BLaER1 treated with 17β-estradiol and CSF1 and Interleukin-3, amounts not matched to agents 10 nM and 100 nM (cell line): ENCODE measurements at regions not wholly inside any gene's neighbourhood (a gene's known extent, or its start where the extent isn't known, plus 50 kb on each side); places are given as distances from the start of the nearest gene placed in this dataset.

ENCODE experiments used
- H3K27ac ChIP-seq, 11 experiments: shearing (Covaris generic); formaldehyde crosslinking; 2 replicates each; pipeline ENCODE4 v1.8.1; 2022
- H3K27me3 ChIP-seq, 11 experiments: shearing (Covaris generic); formaldehyde crosslinking; 2 replicates each; pipeline ENCODE4 v1.8.1; 2022
- H3K36me3 ChIP-seq, 11 experiments: shearing (Covaris generic); formaldehyde crosslinking; 2 replicates each; pipeline ENCODE4 v1.8.1; 2022
- H3K4me1 ChIP-seq, 10 experiments: shearing (Covaris generic); formaldehyde crosslinking; 2 replicates each; pipeline ENCODE4 v1.8.1; 2022
- H3K4me2 ChIP-seq, 11 experiments: shearing (Covaris generic); formaldehyde crosslinking; 2 replicates each; pipeline ENCODE4 v1.8.1; 2022
- H3K4me3 ChIP-seq, 10 experiments: shearing (Covaris generic); formaldehyde crosslinking; 2 replicates each; pipeline ENCODE4 v1.8.1; 2022
- H3K9ac ChIP-seq, 11 experiments: shearing (Covaris generic); formaldehyde crosslinking; 2 replicates each; pipeline ENCODE4 v1.8.1; 2022
- H3K9me3 ChIP-seq, 11 experiments: shearing (Covaris generic); formaldehyde crosslinking; replicated peaks in 1 of 11; 2 replicates each; pipeline ENCODE4 v1.8.1; 2022
- H4K20me1 ChIP-seq, 11 experiments: shearing (Covaris generic); formaldehyde crosslinking; 2 replicates each; pipeline ENCODE4 v1.8.1; 2022
- Cebpa-rat ChIP-seq, 11 experiments: shearing (Covaris generic); IDR thresholded peaks; 2 replicates each; pipeline ENCODE4 v1.8.1; 2022

DNA sequence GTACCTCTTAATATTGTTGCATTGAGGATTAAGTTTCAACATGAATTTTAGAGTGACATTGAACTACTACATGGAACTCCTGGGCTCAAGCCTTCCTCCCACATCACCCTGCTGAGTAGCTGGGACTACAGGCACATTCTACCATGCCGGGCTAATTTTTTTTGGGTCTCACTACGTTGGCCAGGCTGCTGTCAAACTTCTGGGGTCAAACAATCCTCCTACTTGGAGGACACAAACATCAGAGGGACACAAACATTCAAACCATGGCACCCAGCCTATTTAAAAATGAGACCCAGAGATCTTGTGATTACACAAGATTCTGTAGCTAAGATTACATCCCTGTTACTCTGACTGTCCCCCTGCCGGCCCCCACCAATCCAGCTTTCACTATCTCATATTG is 180.9 kb downstream of the KCNRG start:
- H3K27me3 ChIP-seq, result no peaks in the 10 kb centered on the region
- H3K4me2 ChIP-seq, result no peak overlapping the region

DNA sequence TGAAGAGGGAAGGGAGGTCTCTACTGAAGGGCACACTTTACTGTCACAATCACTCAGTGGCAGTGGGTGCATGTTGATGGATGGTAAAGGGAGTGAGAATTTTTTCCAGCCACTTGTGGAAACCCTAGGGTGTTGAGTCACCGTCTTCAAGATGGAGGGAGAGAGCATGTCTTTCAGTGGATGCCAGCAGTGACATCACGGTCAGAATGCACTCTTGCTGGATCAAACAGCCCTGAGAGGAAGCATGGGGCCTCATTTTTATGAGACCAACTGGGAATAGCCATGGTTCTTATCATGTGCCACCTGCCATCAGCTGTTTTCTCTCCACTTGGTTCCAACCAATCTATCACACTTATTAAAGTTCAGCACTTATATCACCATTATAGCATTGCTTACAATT is 182.5 kb downstream of the KCNRG start:
- H3K27ac ChIP-seq, result peak overlapping the region in 2 of 11 experiments; percentile 51 to 57; a peak in 3 of 22 replicates
- no peak overlapping the region for H3K4me3 ChIP-seq
- H3K9me3 ChIP-seq, result peaks cover 0 to 32% (median 5%) of the 10 kb centered on the region in 11 experiments; a peak in 6 of 22 replicates
- no peak for TF ChIP-seq Cebpa-rat (IDR thresholded peaks at IDR 0.05)
- H4K20me1 ChIP-seq, result no peaks in the 10 kb centered on the region
- H3K4me2 ChIP-seq, result peak overlapping the region in 5 of 11 experiments; percentile 16 to 53 (median 41); a peak in 3 of 22 replicates
- H3K4me1 ChIP-seq, result peaks cover 0 to 15% (median 7%) of the 10 kb centered on the region in 10 experiments; a peak in 10 of 20 replicates
- H3K27me3 ChIP-seq, result no peaks in the 10 kb centered on the region
- no peak overlapping the region for H3K9ac ChIP-seq
- no peaks in the 10 kb centered on the region for H3K36me3 ChIP-seq

More for the DNA sequence above, 180.9 kb downstream of the KCNRG start:
- H3K9me3 ChIP-seq, result peaks cover 0 to 32% (median 5%) of the 10 kb centered on the region in 11 experiments; a peak in 6 of 22 replicates
- no peak for TF ChIP-seq Cebpa-rat (IDR thresholded peaks at IDR 0.05)
- no peak overlapping the region for H3K4me3 ChIP-seq
- H3K9ac ChIP-seq, result no peak overlapping the region
- no peaks in the 10 kb centered on the region for H4K20me1 ChIP-seq
- H3K36me3 ChIP-seq, result no peaks in the 10 kb centered on the region
- H3K4me1 ChIP-seq, result peaks cover 0 to 15% (median 7%) of the 10 kb centered on the region in 10 experiments; a peak in 10 of 20 replicates
- H3K27ac ChIP-seq, result no peak overlapping the region

DNA sequence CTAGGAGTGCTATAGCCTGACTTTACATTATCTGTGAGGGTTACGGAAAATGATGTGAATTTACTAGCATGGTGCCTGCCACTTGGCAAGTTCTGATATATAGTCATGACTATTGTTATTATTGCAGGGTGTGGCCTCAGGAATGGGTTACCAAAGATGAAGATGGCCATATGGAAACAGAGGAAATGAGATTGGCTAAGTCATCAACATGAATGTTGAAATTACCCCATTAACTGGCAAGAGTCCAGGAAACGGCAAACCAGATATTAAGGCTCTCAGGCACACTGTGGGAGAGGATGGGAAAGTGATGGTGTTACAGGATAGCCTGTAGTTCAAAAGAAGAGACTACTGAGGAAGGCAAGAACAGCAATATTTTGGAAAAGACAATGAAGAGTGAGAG is 183.3 kb downstream of the KCNRG start:
- Histone ChIP-seq H3K27me3 (no peaks in the 10 kb centered on the region), H3K27ac (peak overlapping the region in 3 of 11 experiments; percentile 3 to 57 (median 51); a peak in 5 of 22 replicates), H3K4me1 (peaks cover 0 to 15% (median 7%) of the 10 kb centered on the region in 10 experiments; a peak in 10 of 20 replicates), H3K9me3 (peaks cover 0 to 32% (median 5%) of the 10 kb centered on the region in 11 experiments; a peak in 6 of 22 replicates), H3K4me3 (no peak overlapping the region), H3K4me2 (peak overlapping the region in 6 of 11 experiments; percentile 10 to 53 (median 40); a peak in 8 of 22 replicates), H3K9ac (no peak overlapping the region), H3K36me3 (no peaks in the 10 kb centered on the region), H4K20me1 (no peaks in the 10 kb centered on the region)
- TF ChIP-seq Cebpa-rat (IDR thresholded peaks at IDR 0.05), result no peak

DNA sequence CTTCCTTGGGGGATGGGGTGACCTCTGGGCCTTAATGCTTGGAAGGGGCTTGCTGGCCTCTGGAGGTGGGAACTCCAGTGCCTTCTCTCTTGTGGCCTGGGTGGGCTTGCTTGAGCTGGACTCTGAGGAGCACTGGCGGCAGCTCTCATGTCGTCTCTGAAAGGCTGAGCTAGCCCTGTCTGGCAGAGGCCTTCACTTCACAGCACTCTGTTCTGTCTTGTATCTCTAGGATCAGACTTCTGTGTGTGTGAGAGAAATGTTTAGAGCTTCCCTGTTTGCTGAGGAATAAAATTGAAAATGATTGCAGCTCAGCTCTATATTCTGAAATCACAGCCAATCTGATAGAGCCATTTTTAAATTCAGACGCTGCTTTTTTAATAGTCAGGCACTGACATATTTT is 185.3 kb downstream of the KCNRG start:
- no peaks in the 10 kb centered on the region for H3K36me3 ChIP-seq
- peaks cover 0 to 32% (median 5%) of the 10 kb centered on the region in 11 experiments; a peak in 6 of 22 replicates for H3K9me3 ChIP-seq
- H3K9ac ChIP-seq, result no peak overlapping the region
- no peaks in the 10 kb centered on the region for H3K27me3 ChIP-seq
- no peak overlapping the region for H3K27ac ChIP-seq
- no peak overlapping the region for H3K4me2 ChIP-seq
- H3K4me1 ChIP-seq, result peaks cover 0 to 15% (median 7%) of the 10 kb centered on the region in 10 experiments; a peak in 10 of 20 replicates
- no peak overlapping the region for H3K4me3 ChIP-seq
- H4K20me1 ChIP-seq, result no peaks in the 10 kb centered on the region
- TF ChIP-seq Cebpa-rat (IDR thresholded peaks at IDR 0.05), result no peak

DNA sequence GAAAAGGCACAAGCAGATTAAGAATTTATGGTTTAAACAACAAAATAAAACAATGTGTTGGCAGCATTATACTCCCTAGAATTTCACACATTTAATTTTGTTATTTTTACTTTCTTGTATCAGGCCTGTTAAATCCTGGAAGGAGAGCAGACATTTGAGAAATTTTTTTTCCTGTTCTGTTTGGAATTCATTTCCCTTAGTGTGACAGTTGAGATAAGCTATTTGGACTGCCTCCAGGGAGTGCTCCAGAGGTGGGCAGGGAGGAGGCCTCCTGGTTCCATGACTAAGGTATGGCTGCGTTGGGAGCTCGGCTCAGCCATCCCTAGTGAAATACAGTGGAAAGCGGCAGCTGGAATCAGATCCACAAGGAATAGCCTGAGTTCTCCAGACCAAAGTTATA is 185.7 kb downstream of the KCNRG start:
- H3K4me3 ChIP-seq, result no peak overlapping the region
- no peaks in the 10 kb centered on the region for H4K20me1 ChIP-seq
- no peak for TF ChIP-seq Cebpa-rat (IDR thresholded peaks at IDR 0.05)
- H3K27me3 ChIP-seq, result no peaks in the 10 kb centered on the region
- H3K36me3 ChIP-seq, result no peaks in the 10 kb centered on the region
- H3K4me1 ChIP-seq, result peaks cover 0 to 15% (median 7%) of the 10 kb centered on the region in 10 experiments; a peak in 10 of 20 replicates
- H3K9me3 ChIP-seq, result peaks cover 0 to 32% (median 5%) of the 10 kb centered on the region in 11 experiments; a peak in 6 of 22 replicates
- no peak overlapping the region for H3K9ac ChIP-seq
- H3K27ac ChIP-seq, result no peak overlapping the region
- H3K4me2 ChIP-seq, result no peak overlapping the region

DNA sequence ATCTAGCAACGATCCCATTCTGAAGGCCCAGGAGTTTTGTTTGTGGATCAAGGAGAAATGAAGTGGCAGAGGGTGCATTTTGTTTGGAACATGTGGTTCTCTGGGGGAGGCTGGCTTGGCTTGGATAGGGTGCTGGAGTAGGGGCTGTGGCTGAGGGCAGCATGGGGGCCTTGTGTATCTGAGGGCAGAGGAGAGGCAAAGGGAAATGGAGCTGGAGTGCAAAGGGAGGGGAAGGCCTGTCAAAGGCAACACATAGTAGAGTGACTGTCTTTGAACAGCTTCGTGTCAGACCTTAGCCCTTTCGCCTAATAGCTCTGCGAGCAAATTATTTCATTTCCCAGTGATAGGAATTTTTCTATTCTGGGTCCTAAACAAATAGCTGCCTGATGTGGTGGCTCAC is 187.2 kb downstream of the KCNRG start:
- peaks cover 0 to 15% (median 7%) of the 10 kb centered on the region in 10 experiments; a peak in 10 of 20 replicates for H3K4me1 ChIP-seq
- TF ChIP-seq Cebpa-rat (IDR thresholded peaks at IDR 0.05), result no peak
- no peak overlapping the region for H3K4me2 ChIP-seq
- no peak overlapping the region for H3K9ac ChIP-seq
- no peak overlapping the region for H3K27ac ChIP-seq
- H3K4me3 ChIP-seq, result no peak overlapping the region
- no peaks in the 10 kb centered on the region for H4K20me1 ChIP-seq
- no peaks in the 10 kb centered on the region for H3K27me3 ChIP-seq
- H3K9me3 ChIP-seq, result peaks cover 0 to 24% (median 5%) of the 10 kb centered on the region in 11 experiments; a peak in 6 of 22 replicates
- no peaks in the 10 kb centered on the region for H3K36me3 ChIP-seq

DNA sequence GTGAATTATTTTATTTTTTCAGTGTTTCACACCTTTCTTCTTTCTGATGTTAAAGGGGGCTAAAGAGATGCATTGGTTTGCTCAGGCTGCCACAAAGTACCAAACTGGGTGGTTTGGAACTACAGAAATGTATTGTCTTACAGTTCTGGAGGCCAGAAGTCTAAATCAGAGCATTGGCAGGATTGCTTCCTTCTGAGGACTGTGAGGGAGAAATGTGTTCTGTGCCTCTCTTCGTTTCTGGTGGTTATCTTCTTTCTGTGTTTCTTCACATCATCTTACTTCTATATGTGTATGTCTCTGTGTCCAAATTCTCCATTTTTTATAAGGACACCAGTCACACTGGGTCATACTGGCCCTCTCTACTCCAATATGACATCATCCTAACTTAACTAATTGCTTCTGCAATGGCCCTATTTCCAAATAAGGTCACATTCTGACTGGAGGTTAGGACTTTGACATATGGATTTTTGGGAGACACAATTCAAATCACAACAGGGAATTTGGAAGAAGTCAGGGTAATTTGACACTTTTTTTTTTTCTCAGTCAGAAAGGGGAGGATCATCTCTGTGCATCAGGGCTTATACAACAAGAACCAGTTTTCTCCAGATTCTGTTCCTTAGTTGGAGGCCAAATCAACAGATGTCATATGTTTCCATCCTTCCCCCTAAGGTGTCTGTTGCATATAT is 188.2 kb downstream of the KCNRG start:
- H4K20me1 ChIP-seq, result no peaks in the 10 kb centered on the region
- TF ChIP-seq Cebpa-rat (IDR thresholded peaks at IDR 0.05), result no peak
- H3K4me3 ChIP-seq, result no peak overlapping the region

DNA sequence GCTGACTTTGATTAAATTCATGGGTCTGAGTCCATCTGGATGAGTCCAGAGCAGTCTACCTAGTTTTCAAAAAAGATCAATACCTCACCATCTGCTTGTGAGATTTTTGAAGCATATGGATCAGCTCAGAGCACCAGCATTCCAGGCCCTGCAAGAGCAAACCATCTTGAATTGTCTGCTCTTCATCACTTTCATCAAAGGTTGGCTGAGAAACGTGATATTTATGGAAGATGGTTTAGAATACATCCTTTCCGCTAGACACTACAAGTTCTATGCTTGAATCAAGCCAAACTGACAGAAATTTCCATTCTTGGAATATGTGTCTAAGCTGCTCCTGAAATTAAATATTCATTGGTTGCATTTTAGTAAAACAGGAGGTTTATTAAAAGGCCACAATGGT is 190.3 kb downstream of the KCNRG start:
- H3K4me2 ChIP-seq, result no peak overlapping the region
- H3K9me3 ChIP-seq, result 0 out of 22 replicates have a peak, but pooled peaks cover 0 to 4% (median 0%) of the 10 kb centered on the region in 11 experiments
- no peak overlapping the region for H3K4me3 ChIP-seq
- H3K9ac ChIP-seq, result no peak overlapping the region
- TF ChIP-seq Cebpa-rat (IDR thresholded peaks at IDR 0.05), result no peak
- H4K20me1 ChIP-seq, result no peaks in the 10 kb centered on the region
- H3K36me3 ChIP-seq, result no peaks in the 10 kb centered on the region
- H3K4me1 ChIP-seq, result peaks cover 19 to 28% (median 23%) of the 10 kb centered on the region in 10 experiments
- no peak overlapping the region for H3K27ac ChIP-seq
- H3K27me3 ChIP-seq, result no peaks in the 10 kb centered on the region

More for the DNA sequence above, 188.2 kb downstream of the KCNRG start:
- no peak overlapping the region for H3K27ac ChIP-seq
- H3K9me3 ChIP-seq, result peaks cover 0 to 16% (median 0%) of the 10 kb centered on the region in 11 experiments; a peak in 5 of 22 replicates
- H3K4me1 ChIP-seq, result peaks cover 4 to 14% (median 11%) of the 10 kb centered on the region in 10 experiments
- no peak overlapping the region for H3K4me2 ChIP-seq
- H3K27me3 ChIP-seq, result no peaks in the 10 kb centered on the region
- H3K9ac ChIP-seq, result no peak overlapping the region
- no peaks in the 10 kb centered on the region for H3K36me3 ChIP-seq

DNA sequence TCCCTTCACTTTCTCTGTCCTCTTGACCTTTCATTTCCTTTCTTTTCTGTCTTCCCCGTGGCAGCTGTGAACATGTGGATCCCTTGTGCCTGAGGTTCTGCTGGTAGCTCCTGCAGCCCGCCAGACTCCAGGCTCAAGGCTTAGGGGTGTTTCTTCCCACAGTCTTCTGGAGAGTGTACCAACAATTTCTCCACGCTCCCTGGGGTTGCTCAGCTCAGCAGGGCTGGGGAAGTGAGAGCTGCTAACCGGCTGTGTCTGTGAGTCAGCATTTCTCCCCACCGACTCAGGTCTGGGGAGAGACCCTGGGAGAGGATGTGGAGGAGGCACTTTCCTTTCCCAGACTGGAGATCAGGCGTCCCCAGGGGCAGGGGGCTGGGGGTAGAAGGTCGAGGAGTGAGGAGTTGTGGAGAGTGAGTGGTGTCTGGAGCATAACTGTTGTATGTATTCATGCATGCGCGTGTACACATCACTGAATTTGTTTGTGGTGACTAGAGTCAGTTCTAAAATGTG is 193.6 kb downstream of the KCNRG start:
- H3K4me2 ChIP-seq, result peak overlapping the region; percentile 65 to 90 (median 77)
- no peaks in the 10 kb centered on the region for H4K20me1 ChIP-seq
- peaks cover 19 to 32% (median 26%) of the 10 kb centered on the region in 10 experiments for H3K4me1 ChIP-seq
- peaks cover 0 to 9% (median 0%) of the 10 kb centered on the region in 11 experiments; a peak in 3 of 22 replicates for H3K36me3 ChIP-seq
- peaks cover 19 to 31% (median 27%) of the 10 kb centered on the region in 11 experiments for H3K9me3 ChIP-seq
- peak overlapping the region in 5 of 10 experiments; percentile 32 to 42 (median 37); a peak in 7 of 20 replicates for H3K4me3 ChIP-seq
- H3K27me3 ChIP-seq, result no peaks in the 10 kb centered on the region
- H3K9ac ChIP-seq, result peak overlapping the region; percentile 23 to 69 (median 57); a peak in 19 of 22 replicates
- peak in 4 of 11 experiments; percentile 10 to 46 (median 16); a peak in 2 of 22 replicates for TF ChIP-seq Cebpa-rat (IDR thresholded peaks at IDR 0.05)
- peak overlapping the region; percentile 13 to 83 (median 73); a peak in 21 of 22 replicates for H3K27ac ChIP-seq
